ENCODE measurements at regions not wholly inside any gene's neighbourhood (a gene's known extent, or its start where the extent isn't known, plus 50 kb on each side); places are given as distances from the start of the nearest gene placed in this dataset.
"Not testable (repeated sequence)": the region's sequence is repeated elsewhere in the genome, so short reads cannot be mapped to it uniquely, and the experiment has no call there.

- DNase-seq (ENCODE audit: low read depth) = not testable (repeated sequence)
Measured at GRCh38 chr9:62874745-62875599, 1685.1 kb downstream of the SPATA31A7 start.

GRCh38 chr9:62877552-62877951 lies 1687.7 kb downstream of the SPATA31A7 start:
- DNase-seq (ENCODE audit: low read depth) = not testable (repeated sequence)

GRCh38 chr9:62877987-62878386 lies 1688.2 kb downstream of the SPATA31A7 start:
- DNase-seq (ENCODE audit: low read depth) = not testable (repeated sequence)

GRCh38 chr9:62880453-62880852 lies 1690.6 kb downstream of the SPATA31A7 start:
- DNase-seq (ENCODE audit: low read depth) = not testable (repeated sequence)

GRCh38 chr9:62880971-62881370 lies 1691.1 kb downstream of the SPATA31A7 start:
- DNase-seq (ENCODE audit: low read depth) = not testable (repeated sequence)

- not testable (repeated sequence) for DNase-seq (ENCODE audit: low read depth)
Measured at GRCh38 chr9:62881811-62882210, 1692.0 kb downstream of the SPATA31A7 start.

GRCh38 chr9:62882717-62883116 lies 1692.9 kb downstream of the SPATA31A7 start:
- DNase-seq (ENCODE audit: low read depth) = not testable (repeated sequence)

- DNase-seq (ENCODE audit: low read depth) = not testable (repeated sequence)
Measured at GRCh38 chr9:62896692-62897091, 1706.9 kb downstream of the SPATA31A7 start.

- DNase-seq (ENCODE audit: low read depth) = peak; percentile 29
Measured at GRCh38 chr9:62897411-62898225, 1707.8 kb downstream of the SPATA31A7 start.

- not testable (repeated sequence) for DNase-seq (ENCODE audit: low read depth)
Measured at GRCh38 chr9:62899666-62900065, 1709.8 kb downstream of the SPATA31A7 start.

- not testable (repeated sequence) for DNase-seq (ENCODE audit: low read depth)
Measured at GRCh38 chr9:62904061-62904460, 1714.2 kb downstream of the SPATA31A7 start.

- DNase-seq (ENCODE audit: low read depth) = not testable (repeated sequence)
Measured at GRCh38 chr9:62905722-62906121, 1715.9 kb downstream of the SPATA31A7 start.

GRCh38 chr9:62907866-62908265 lies 1718.0 kb downstream of the SPATA31A7 start:
- DNase-seq (ENCODE audit: low read depth) = not testable (repeated sequence)

GRCh38 chr9:62908271-62908670 lies 1718.4 kb downstream of the SPATA31A7 start:
- DNase-seq (ENCODE audit: low read depth) = not testable (repeated sequence)

GRCh38 chr9:62909447-62909846 lies 1719.6 kb downstream of the SPATA31A7 start:
- DNase-seq (ENCODE audit: low read depth) = not testable (repeated sequence)

GRCh38 chr9:62912278-62912677 lies 1722.4 kb downstream of the SPATA31A7 start:
- DNase-seq (ENCODE audit: low read depth) = not testable (repeated sequence)

- not testable (repeated sequence) for DNase-seq (ENCODE audit: low read depth)
Measured at GRCh38 chr9:62915168-62915567, 1725.3 kb downstream of the SPATA31A7 start.

- DNase-seq (ENCODE audit: low read depth) = not testable (repeated sequence)
Measured at GRCh38 chr9:62915661-62916060, 1725.8 kb downstream of the SPATA31A7 start.

GRCh38 chr9:62918648-62919385 lies 1729.0 kb downstream of the SPATA31A7 start:
- DNase-seq (ENCODE audit: low read depth) = not testable (repeated sequence)

GRCh38 chr9:62931484-62931883 lies 1741.6 kb downstream of the SPATA31A7 start:
- DNase-seq (ENCODE audit: low read depth) = not testable (repeated sequence)

- not testable (repeated sequence) for DNase-seq (ENCODE audit: low read depth)
Measured at GRCh38 chr9:62952840-62953239, 1763.0 kb downstream of the SPATA31A7 start.

Data from ELR (cell line).